IMR-90 (cell line): ENCODE measurements at regions not wholly inside any gene's neighbourhood (a gene's known extent, or its start where the extent isn't known, plus 50 kb on each side); places are given as distances from the start of the nearest gene placed in this dataset.
"Not testable (repeated sequence)": the region's sequence is repeated elsewhere in the genome, so short reads cannot be mapped to it uniquely, and the experiment has no call there.

ENCODE experiments used
- BHLHE40 ChIP-seq: fragments of 150-350 bp; IDR thresholded peaks from 2 replicates; pipeline ENCODE4 v1.6.1; 2016; ENCODE audit warnings: mild to moderate bottlenecking, low read depth, low read length
- CEBPB ChIP-seq: IDR thresholded peaks from 2 replicates; pipeline ENCODE4 v1.6.1; 2012; ENCODE audit warnings: low read depth, low read length, improper control_type of control experiment
- MAFK ChIP-seq: IDR thresholded peaks from 2 replicates; pipeline ENCODE4 v1.6.1; 2012; ENCODE audit warnings: low read depth, low read length, improper control_type of control experiment
- POLR2A ChIP-seq: IDR thresholded peaks from 2 replicates; pipeline ENCODE4 v1.6.1; 2012; ENCODE audit warnings: mild to moderate bottlenecking, low read depth, low read length
- TF ChIP-seq, protein P1 (sequence below): conservative IDR thresholded peaks from 2 replicates; pipeline ENCODE4 v1.5.1; 2012; ENCODE audit warnings: mild to moderate bottlenecking, low read depth, low read length, improper control_type of control experiment

DNA sequence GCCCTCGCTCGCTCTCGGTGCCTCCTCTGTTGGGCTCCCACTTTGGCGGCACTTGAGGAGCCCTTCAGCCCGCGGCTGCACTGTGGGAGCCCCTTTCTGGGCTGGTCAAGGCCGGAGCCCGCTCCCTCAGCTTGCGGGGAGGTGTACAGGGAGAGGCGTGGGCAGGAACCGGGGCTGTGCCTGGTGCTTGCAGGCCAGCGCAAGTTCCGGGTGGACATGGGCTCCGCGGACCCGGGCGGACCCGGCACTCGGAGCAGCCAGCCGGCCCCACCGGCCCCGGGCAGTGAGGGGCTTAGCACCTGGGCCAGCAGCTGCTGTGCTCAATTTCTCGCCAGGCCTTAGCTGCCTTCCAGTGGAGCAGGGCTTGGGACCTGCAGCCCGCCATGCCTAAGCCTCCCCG, 82.2 kb upstream of the RELN start:
- TF ChIP-seq, protein P1, sequence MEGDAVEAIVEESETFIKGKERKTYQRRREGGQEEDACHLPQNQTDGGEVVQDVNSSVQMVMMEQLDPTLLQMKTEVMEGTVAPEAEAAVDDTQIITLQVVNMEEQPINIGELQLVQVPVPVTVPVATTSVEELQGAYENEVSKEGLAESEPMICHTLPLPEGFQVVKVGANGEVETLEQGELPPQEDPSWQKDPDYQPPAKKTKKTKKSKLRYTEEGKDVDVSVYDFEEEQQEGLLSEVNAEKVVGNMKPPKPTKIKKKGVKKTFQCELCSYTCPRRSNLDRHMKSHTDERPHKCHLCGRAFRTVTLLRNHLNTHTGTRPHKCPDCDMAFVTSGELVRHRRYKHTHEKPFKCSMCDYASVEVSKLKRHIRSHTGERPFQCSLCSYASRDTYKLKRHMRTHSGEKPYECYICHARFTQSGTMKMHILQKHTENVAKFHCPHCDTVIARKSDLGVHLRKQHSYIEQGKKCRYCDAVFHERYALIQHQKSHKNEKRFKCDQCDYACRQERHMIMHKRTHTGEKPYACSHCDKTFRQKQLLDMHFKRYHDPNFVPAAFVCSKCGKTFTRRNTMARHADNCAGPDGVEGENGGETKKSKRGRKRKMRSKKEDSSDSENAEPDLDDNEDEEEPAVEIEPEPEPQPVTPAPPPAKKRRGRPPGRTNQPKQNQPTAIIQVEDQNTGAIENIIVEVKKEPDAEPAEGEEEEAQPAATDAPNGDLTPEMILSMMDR: not testable (repeated sequence)
- TF ChIP-seq BHLHE40, CEBPB, POLR2A, MAFK: not testable (repeated sequence)
